GM18861 (cell line): ENCODE measurements at regions not wholly inside any gene's neighbourhood (a gene's known extent, or its start where the extent isn't known, plus 50 kb on each side); places are given as distances from the start of the nearest gene placed in this dataset.
"Not testable (repeated sequence)": the region's sequence is repeated elsewhere in the genome, so short reads cannot be mapped to it uniquely, and the experiment has no call there.

Experiments
- ATAC-seq: cut with Tn5 transposase; IDR thresholded peaks from one replicate; pipeline ENCODE4 v1.9.1; 2021; ENCODE audit not compliant: unreplicated experiment

DNA sequence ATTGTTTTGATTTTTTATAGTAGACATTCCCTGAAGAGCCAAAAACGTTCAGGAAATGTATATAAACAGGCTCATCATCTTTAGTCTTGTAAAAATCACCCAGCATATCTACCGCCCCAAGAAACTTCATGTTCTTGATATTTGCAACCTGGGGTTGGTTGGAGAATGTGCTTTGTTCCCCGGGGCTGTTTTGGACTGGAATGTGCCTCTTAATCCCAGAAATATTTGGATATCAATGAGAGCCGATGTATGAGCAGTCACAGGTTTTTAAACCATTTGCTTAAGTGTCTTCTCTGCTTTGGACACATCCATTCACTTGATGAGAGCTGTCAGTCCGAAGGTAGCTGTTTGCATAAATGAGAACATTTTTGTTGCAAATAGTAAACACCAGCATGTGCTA, 449.7 kb downstream of the PCDH7 start:
- ATAC-seq, result no peak

DNA sequence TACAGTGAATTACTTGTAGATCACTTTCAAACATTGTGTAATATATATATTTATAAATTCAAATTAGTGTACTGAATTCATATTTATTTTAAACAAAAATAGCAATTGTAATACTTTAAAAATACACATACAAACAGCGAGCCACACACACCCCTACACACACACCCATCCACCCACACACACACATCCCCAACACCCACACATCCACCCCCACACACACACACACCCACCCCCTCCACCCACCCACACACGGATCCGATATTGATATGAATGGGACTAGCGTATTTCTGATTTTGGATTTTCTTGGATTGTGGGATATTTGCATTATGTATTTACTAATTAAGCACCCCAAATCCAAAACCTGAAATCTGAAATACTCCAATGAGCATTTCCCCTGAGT, 451.2 kb downstream of the PCDH7 start:
- no peak for ATAC-seq

DNA sequence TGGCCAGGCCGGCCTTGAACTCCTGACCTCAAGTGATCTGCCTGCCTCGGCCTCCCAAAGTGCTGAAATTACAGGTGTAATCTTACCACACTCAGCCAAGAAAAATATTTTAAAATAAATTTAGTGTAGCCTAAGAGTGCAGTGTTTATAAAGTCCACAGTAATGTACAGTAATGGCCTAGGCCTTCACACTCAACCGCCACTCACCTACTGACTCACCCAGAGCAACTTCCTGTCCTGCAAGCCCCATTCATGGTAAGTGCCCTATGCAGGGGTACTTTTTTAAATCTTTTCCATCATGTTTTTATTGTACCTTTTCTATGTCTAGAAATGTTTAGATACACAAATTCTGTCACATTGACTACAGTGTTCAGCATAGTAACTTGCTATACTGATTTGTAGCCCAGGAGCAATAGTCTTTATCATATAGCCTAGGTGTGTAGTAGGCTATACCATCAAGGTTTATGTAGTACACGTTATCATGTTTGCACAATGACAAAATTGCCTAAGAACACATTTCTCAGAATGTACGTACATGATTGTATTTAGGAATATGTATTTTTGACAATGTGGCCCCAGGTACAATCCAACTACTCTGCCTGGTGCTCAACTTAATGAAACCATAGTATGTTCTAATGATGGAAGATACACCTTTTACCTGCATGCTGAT, 455.2 kb downstream of the PCDH7 start:
- no peak for ATAC-seq

DNA sequence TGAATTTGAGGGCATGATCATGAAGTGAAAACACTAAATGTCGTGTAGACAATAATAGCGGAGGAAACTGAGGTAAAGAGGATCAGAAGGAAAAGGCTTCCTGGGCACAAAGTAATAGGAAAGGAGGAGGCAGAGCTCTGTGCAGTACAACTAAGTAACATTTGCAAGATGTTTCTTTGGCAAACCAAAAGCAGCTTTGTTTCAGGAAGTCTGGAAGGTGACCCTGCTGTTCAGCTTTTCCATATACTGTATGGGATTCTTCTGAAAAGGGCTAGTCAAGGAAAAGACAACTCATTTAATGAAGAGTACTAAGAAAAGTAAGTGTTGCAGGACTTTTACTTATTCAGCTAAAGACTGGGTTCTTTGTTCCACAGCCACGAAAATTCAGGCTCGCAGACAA, 463.1 kb downstream of the PCDH7 start:
- ATAC-seq, result no peak

DNA sequence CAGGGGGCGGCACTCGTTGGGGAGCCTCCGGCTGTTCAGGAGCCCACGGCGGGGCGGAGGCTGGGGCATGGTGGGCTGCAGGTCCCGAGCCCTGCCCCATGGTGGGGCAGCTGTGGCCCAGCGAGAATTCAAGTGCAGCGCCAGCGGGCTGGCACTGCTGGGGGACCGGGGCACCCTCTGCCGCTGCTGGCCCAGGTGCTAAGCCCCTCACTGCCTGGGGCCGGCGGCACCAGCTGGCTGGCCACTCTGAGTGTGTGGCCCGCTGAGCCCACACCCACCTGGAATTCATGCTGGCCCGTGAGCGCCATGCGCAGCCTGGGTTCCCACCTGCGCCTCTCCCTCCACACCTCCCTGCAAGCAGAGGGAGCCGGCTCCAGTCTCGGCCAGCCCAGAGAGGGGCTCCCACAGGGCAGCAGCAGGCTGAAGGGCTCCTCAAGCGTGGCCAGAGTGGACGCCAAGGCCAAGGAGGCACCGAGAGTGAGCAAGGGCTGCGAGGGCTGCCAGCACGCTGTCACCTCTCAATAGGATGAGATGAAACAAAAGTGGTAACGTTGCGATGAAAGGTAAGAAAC, 464.9 kb downstream of the PCDH7 start:
- ATAC-seq, result no peak

DNA sequence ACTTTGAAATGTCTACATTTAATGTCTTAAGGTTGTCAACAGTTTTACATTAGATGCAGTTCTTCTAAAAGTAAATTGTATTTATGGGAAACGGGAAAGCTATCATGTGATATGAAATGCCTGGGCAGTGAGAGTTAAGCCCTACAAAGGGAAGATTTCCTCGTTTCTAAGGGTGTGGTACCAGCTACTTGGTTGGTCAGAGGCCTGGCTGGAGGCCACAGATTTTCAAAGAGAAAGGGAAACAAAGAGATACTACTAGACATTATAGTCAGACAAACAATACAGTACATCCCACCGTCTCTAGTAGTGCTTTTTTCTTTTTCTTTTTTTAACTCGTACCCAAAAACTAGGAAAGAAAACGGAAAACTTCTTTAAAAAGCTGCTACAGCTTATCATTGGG, 467.8 kb downstream of the PCDH7 start:
- ATAC-seq, result no peak

DNA sequence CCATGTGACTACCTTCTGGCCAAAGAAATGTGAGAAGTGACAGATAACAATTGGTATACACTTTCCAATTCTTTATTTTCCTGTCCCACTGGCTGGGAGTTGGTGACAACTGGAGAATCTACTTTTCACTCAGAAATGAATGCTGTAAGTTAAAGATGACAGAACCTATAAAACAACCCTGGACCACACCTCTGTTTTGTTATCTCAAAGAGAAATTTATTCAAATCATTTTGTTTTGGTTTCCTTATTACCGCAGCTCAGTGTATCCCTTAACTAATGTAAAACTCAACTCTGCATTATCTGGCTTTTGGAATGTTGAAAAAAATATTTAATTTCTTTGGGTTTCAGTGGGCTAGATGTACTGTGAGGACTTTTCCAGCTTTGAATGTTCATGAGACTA, 469.8 kb downstream of the PCDH7 start:
- no peak for ATAC-seq

DNA sequence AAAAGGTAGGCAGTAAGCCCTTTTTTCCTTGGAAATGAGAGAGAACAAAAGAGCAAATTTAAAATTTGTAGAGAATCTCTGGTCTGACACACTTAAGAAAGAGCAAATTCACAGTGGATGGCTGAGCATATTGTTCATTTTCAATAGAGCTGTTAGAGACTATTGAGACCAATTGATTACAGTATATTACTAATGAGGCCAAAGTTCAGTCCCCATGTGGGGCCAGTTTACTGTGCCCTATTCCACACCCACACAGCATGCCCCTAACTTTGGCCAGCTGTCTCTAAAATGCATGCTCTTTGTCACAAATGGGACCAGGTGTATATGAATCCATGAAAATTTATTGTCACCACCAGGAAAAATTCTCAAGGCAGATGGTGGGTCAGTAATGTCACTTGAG, 470.5 kb downstream of the PCDH7 start:
- no peak for ATAC-seq

DNA sequence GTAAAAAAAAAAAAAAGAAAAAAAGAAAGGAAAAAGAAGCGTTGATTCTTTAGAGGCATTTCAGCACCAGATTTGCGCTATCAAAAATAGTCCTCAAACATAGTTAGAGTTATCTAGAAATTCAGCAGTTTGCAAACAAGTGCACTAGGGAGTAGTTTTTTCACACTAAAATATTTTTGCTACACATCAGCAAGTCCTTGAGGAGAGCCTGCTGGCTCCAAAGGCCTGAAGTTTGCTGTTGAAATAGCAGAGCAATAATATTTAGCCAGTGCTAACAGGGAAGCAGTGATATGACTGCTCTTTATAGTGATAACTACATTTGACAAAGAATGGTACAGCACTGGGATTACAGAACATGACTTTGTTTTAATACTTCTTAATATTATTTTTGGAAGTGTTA, 472.2 kb downstream of the PCDH7 start:
- ATAC-seq, result no peak

DNA sequence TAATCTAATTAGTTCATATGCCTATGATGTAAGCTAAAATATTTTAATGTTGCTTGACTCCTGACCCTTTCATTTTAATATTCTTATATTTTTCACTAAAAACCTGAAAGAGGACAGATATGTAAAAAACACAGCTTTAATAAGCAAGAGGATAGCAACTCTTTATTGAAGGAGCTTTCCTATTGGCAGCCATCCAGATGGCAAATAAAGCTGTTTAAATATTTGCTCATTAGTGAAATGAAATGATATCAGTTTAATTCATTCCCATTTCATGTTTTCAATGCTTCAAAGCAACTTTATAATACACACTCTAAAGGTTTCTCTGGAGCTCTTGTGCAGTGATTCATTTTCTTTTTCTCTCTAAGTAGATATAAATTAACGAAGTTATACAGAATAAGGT, 473.4 kb downstream of the PCDH7 start:
- ATAC-seq, result no peak

DNA sequence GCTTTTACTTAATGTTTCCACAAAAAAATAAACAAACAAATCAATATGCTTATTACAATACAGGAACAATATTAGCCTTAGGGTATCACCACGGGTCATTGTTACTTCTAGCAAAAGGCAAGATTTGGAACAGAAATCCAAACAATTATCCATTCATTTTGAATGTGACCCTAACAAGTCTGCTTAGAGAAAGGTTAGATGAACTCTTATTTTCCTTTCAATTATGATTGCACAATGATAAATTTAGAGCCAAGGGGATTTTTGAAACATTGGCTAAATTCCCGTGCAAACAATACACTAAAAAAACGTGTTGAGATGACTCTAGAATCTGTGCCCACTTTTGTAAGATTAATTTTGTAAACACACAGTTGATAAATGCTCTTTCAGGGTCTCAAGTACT, 474.7 kb downstream of the PCDH7 start:
- ATAC-seq, result no peak

DNA sequence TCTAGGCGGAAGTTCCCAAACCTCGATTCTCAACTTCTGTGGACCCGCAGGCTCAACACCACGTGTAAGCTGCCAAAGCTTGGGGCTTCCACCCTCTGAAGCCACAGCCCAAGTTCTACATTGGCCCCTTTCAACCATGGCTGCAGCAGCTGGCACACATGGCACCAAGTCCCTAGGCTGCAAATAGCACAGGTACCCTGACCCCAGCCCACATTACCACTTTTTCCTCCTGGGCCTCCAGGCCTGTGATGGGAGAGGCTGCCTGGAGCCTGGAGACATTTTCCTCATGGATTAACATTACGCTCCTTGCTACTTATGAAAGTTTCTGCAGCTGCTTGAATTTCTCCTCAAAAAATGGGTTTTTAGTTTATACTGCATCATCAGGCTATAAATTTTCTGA, 479.5 kb downstream of the PCDH7 start:
- ATAC-seq, result no peak

DNA sequence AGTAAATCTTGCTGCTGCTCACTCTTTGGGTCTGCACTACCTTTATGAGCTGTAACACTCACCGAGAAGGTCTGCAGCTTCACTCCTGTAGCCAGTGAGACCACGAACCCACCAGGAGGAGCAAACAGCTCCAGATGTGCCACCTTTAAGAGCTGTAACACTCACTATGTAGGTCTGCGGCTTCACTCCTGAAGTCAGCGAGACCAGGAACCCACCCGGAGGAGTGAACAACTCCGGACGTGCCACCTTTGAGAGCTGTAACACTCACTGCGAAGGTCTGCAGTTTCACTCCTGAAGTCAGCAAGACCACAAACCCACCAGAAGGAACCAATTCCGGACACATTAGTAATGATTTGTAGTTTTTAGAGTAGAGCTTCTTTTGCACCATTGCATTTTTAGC, 481.9 kb downstream of the PCDH7 start:
- ATAC-seq, result not testable (repeated sequence)

DNA sequence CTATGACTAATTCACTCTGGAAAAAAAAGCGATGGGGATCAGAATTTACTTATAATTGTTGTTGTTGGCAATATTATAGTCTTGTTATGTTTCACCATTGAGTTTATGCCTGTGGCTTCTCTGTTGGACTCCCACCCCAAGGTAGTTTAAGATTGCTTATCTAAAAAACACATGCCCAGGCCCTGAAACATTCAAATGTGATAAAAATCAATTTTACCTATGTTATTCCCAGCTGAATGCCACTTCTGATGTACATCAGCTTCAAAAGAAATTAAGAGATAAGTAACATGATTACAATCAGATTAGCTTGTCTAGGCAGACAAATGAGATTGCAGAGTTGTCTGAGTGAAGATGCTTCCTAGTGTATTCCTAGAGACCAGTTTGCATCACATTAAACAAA, 484.7 kb downstream of the PCDH7 start:
- no peak for ATAC-seq

DNA sequence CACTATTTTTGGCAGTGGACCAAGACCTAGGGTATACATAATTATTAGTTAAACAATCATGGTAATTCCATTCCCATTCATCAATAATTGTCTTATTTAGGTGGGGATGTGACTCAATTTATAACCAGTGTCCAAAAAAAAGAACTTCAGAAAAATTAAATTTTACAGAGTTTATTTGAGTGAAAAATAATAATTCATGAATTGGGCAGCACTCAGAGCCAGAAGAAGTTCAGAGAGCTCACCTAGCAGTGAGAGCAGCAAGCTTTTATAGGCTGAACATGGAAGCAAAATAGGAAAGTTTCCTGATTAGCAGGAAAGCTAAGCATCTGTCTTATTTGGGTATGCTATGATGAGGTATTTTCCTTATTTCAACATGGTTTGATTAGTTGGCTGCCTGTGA, 500.8 kb downstream of the PCDH7 start:
- no peak for ATAC-seq

DNA sequence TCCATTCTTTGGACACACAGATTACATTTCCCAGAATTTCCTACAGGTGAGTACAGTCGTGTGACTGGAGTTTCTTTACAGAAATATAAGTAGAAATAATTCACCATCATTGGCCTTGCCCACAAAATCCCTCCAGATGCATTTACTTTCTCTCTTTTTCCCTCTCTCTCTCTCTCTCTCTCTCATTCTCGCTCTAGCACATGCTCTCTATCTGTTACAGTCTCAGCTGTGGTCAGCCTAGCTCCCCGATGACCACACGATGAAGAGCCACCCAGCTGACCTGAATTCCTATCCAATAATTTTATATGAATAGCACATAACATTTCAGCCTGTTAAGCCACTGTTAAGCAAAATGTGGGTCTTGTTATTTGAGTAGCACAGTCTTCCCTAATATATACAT, 507.9 kb downstream of the PCDH7 start:
- ATAC-seq, result no peak

DNA sequence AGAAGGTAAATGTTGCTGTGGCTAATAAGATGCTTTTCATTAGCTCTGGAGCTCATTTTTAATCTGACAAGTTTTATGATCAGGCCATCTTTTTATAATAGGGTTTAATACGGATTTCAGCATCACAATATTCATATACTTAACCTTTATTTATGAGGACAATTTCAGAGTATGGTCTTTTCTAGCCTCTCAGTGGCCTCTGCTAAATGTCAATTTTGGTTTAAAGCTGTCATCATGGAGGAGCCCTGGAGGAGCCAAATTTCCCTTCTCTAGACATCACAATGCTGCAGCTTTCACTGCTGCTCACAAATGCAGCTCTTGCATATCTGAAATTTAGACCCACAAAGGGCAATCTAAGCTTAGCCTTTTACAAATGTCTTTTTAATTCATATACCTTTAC, 510.4 kb downstream of the PCDH7 start:
- ATAC-seq, result no peak

DNA sequence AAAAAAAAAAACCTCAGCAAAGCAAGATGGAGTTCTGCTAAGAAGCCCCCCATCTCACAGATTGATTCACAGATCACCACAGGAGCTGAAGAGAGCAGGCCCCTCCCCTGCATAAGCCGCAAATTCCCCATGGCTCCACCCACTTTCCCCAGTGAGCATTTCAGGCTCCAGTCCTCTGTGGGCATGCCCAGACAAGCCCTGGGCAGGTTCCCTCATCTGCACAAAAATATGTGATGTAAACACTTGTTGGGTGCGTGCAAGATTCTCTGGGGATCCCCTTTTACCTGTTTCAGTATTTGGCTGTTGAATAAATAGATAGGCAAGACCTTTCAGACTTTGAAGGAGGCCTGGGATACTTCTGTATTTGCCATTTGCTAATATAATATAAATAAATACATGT, 514.3 kb downstream of the PCDH7 start:
- peak; percentile 69 for ATAC-seq

DNA sequence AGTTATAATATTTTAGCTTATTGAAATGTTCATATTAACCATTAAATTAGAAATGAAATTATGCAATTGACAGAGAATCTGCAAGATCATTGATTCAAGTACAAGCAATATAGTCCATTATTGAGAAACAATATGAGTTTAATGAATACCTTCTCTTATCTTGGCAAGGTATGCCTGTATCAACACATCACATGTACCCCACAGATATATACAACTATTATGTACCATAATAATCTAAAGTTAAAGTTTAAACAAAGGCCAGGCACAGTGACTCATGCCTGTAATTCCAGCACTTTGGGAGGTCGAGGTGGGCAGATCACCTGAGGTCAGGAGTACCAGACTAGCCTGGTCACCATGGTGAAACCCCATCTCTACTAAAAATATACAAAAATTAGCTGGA, 514.7 kb downstream of the PCDH7 start:
- ATAC-seq, result no peak

DNA sequence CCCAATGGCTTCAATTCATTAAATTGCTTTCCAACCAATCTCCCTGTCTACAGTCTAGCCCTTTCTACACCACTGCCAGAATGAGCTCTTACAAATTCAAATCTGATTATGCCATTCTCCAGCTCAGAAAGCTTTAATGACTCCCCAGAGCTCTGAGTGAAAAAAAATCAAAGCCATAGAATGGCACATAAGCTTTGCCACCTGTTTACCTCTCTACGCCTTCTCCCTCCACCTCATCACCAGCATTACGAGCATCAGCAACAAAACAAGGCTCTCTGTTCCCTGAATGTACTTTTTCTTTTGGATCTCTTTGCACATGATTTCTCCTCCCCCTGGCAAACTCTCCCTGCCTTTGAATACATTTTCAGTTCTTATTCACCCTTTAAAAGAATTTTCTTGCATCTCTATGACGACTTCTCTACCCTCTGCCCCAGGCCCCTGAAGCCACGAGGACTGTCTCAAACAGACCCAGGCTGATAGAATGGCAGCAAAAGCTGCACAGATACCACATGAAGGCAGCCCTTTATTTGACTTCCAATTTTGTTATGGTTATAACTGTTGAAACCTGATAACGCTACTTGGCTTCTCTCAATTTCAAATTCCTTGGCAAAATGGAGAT, 516.0 kb downstream of the PCDH7 start:
- ATAC-seq, result no peak

DNA sequence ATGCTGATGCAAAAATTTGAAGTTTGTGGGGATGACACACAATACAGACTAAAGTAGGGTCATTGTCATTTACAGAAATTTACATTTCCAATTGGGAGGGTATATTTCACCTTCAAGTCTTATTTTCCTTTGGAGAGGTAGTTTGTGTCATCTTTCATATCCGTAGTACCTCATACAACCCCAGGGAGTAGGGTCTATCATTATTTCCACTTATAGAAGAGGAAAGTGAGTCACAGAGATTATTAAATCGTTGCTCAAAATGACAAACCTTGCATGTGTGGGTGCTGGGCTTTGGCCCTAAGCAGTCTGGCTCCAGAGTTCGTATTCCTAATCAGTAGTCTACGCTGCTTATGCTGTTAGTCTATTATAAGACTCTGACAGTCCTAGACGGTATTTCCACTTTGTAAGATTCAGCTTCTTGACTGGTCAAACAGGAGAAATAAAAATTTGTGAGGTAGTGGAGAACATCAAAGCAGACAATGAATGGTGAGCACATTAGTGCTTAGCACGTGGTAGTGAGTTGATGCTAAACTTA, 516.5 kb downstream of the PCDH7 start:
- ATAC-seq, result no peak

DNA sequence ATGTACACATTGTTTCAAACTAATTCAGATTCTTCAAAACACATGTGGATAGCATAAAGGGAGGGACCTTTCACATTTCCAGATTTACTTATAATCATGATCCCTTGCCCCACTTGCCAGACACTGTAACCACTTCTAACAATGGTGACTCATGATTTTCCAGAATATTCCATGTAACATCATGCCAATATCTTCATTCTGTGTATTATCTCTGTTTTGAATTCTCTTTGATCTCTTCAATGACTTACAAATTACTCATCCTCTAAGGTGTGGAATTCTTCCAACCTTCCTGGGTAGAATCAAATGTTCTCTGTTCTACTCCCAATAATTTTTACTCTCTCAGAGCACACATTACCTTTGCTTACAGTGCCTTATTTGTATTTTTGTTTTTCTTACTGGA, 517.1 kb downstream of the PCDH7 start:
- ATAC-seq, result no peak

DNA sequence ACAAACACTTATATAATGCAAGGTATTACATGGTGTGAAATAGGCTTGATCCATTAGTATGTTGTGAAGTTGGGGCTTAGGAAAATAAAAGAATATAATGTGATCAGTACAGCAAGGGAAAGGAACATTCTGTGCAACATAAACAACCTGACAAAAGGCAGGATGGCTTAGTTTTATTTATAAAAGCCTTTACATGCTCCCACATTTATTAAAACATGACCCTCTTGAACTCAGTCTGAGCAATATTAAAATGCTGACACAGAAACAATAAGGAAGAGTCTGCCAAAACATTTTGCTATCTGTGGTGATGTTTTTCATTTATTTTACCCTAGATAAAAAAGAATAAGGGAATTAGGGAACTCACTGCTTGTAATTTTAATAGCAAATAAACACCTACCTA, 519.7 kb downstream of the PCDH7 start:
- ATAC-seq, result no peak
